Peyer's patch (tissue), 4 donors: ENCODE measurements at regions not wholly inside any gene's neighbourhood (a gene's known extent, or its start where the extent isn't known, plus 50 kb on each side); places are given as distances from the start of the nearest gene placed in this dataset.

Experiments
- POLR2A ChIP-seq, 2 donors: fragments of 450-650 bp; IDR thresholded peaks; one replicate each; pipeline ENCODE4 v1.5.1; 2017; ENCODE audit warnings: antibody characterized with exemption in 2 of 2, mild to moderate bottlenecking in 2 of 2, moderate library complexity in 2 of 2
- TF ChIP-seq, protein P1 (sequence below), 6 experiments: fragments of 450-650 bp in 4 of 6; fragments of 200-600 bp in 2 of 6; sonication (generic) in 1 of 6; IDR thresholded peaks; one replicate each; pipeline ENCODE4 v1.5.1; 2017 to 2019; ENCODE audit warnings: antibody characterized with exemption in 6 of 6, mild to moderate bottlenecking in 3 of 6, moderate library complexity in 1 of 6

DNA sequence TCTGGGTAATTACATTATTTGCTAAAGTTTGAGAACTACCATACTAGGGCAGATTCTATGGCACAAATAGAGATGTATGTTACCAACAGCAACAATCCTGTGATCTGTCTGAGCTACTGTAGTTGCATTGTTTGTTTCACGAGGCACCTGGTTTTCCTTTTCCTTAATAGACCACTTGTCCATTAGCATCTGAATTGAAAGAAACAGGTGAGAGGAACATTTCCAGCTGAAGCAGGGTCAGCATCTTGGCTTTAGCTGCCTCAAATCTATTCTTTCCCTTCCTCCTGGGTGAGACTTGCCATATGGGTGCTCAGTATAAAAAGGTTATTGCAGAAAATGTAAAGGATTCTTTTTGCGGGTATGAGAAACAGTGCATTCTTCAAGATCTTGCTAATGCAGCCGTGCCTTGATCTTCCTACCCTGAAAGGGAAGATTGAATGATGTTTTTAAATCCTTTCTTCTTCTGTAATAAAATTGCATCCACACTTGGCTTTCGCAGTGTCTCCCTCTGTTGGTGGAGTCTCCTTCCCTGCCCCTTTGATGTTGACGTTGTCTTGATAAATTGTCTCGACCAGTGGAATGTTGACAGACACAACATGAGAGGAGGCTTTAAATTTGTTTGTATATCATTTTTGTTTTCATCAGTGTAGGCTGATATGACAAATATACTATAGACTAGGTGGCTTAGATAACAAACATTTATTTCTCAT lies 118.0 kb upstream of the BRINP1 start:
- TF ChIP-seq, protein P1, sequence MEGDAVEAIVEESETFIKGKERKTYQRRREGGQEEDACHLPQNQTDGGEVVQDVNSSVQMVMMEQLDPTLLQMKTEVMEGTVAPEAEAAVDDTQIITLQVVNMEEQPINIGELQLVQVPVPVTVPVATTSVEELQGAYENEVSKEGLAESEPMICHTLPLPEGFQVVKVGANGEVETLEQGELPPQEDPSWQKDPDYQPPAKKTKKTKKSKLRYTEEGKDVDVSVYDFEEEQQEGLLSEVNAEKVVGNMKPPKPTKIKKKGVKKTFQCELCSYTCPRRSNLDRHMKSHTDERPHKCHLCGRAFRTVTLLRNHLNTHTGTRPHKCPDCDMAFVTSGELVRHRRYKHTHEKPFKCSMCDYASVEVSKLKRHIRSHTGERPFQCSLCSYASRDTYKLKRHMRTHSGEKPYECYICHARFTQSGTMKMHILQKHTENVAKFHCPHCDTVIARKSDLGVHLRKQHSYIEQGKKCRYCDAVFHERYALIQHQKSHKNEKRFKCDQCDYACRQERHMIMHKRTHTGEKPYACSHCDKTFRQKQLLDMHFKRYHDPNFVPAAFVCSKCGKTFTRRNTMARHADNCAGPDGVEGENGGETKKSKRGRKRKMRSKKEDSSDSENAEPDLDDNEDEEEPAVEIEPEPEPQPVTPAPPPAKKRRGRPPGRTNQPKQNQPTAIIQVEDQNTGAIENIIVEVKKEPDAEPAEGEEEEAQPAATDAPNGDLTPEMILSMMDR (IDR thresholded peaks at IDR 0.05) = peak in 1 of 6 experiments; percentile 13
- TF ChIP-seq POLR2A (IDR thresholded peaks at IDR 0.05) = no peak
